ENCODE measurements at regions not wholly inside any gene's neighbourhood (a gene's known extent, or its start where the extent isn't known, plus 50 kb on each side); places are given as distances from the start of the nearest gene placed in this dataset.
"Not testable (repeated sequence)": the region's sequence is repeated elsewhere in the genome, so short reads cannot be mapped to it uniquely, and the experiment has no call there.

DNA sequence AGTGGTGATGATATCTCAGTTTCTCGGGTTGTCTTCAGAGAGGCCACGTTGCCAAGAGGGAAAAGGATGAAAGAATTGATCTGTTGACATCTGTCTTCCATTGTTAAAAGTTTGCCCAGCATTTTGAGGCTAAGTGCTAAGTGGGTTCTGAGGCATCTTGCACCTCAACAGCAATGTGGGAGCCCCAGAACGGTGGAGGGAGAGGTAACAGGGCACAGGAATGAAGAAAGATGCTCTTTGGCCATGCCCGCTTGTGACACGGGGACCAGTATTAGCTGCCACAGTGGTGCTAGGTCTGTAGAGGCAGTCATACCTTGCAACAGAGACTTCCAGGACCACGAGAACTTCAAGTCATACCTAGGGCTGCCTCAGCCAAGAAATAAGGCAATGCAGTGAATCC, 106.6 kb upstream of the NUPR2 start:
- DNase-seq (ENCODE audit: low read depth in 2 of 2): no peak

DNA sequence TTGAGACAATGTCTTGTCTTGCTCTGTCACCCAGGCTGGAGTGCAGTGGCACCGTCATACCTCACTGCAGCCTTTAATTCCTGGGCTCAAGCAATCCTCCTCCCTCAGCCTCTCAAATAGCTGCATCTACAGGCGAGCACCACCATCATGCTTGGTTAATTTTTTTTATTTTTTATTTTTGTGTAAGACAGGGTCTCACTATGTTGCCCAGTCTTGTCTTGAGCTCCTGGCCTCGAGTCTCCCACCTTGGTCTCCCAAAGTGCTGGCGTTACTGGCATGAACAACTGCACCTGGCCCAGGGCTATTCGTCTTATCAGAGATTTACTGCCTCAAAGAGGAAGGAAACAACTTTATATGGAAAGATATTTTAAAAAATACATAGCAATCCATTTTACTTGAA, 102.8 kb upstream of the NUPR2 start:
- no peak for DNase-seq (ENCODE audit: low read depth in 2 of 2)

DNA sequence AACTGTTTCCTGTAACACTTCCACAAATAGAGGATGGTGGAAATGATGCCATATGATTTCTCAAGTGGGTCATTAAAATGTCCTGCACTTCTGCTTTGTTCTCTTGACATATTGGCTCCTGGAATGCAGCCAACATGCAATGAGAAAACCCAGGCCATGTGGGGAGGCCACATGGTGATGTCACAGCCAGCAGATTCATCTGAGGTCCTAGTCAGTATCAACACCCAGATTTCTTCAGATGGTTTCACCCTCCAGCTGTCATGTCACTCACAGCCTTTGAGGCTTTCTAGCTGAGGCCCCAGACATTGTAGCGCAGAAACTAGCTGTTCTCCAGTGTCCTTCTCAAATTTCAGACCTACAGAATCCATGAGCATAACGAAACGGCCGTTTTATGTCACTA, 102.3 kb upstream of the NUPR2 start:
- no peak for DNase-seq (ENCODE audit: low read depth in 2 of 2)

GRCh38 chr7:56213574-56213973, 97.4 kb upstream of the NUPR2 start:
- no peak for DNase-seq (ENCODE audit: low read depth in 2 of 2)

DNA sequence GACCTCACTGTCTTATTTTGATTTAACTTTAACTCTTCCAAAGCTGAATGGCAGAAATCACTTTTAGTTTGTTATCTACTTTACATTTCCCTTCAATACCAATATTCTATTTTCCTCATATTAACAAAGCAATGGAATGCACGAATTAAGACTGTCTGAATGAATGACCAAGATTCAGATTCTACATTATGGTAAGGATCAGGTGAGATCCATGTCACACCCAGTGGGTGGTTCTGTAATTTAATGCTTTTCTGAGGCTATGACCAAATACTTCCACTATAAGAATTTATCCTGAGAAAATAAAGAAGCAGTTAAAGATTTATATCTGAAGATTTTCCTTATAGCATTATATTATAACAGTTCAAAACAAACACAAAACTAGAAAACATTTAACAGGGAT, 90.2 kb upstream of the NUPR2 start:
- no peak for DNase-seq (ENCODE audit: low read depth in 2 of 2)

DNA sequence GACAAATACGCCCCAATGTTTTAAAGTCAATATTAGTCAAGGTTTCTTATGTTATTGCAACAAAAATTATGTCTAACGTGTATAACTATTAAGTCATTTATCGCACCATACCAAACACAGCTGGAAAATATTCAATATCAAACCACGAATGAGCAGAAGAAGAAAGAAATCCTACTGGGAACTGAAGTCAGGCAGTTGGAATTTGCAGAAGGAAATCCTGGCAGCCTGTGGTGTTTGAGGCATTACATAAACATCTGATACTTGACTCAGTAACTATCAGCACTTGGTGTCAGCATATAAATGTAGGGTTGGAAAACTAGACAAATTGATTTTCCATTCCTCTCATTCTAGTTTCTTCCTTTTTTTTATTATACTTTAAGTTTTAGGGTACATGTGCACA, 83.4 kb upstream of the NUPR2 start:
- no peak for DNase-seq (ENCODE audit: low read depth in 2 of 2)

- DNase-seq (ENCODE audit: low read depth in 2 of 2): not testable (repeated sequence)
Measured at GRCh38 chr7:56196195-56196594, 80.0 kb upstream of the NUPR2 start.

DNA sequence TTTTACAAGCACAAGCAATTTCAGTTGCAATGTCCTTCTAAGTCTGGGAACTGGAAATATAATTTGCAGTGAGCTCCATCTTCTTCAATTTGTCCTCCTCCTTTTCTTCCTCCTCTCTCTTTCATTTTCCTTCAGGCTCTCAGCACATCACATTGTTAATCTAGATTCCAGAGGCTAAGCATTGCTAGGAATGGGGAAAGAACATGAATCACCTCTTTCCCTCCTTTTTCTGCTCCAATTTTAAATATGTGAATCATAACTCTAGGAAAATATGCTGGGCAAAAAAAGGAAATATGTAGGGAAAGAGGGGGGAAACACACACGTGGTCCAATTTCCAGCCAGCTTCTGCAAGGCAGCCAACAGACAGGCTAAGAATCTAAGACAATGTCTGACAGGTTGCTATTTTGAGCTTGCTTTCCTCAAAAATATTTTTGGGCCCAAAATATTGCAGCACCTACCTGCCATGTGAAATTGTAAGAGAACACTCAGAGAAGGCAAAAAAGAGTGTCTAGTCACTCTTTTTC, 72.7 kb upstream of the NUPR2 start:
- no peak for DNase-seq (ENCODE audit: low read depth in 2 of 2)

DNA sequence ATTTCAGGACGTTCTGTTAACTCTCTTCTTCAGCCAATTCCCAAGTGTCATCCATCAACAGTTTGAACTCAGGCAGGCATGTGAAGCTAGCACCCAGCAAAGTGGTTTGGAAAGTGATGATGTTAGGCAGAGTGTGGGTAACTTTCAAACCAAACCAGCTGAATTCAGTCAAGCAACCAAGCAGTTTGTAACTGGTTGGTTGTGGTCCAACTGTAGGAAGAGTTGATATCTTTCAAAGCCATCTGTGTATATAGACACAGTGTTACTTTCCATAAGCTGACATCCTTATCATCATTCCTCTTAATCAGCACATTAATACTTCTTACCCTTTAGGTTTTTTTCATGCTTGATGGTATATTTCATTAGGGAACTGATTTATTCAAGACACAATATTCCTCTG, 72.2 kb upstream of the NUPR2 start:
- DNase-seq (ENCODE audit: low read depth in 2 of 2): no peak

- DNase-seq (ENCODE audit: low read depth in 2 of 2): no peak
Measured at GRCh38 chr7:56181010-56181409, 64.8 kb upstream of the NUPR2 start.

DNA sequence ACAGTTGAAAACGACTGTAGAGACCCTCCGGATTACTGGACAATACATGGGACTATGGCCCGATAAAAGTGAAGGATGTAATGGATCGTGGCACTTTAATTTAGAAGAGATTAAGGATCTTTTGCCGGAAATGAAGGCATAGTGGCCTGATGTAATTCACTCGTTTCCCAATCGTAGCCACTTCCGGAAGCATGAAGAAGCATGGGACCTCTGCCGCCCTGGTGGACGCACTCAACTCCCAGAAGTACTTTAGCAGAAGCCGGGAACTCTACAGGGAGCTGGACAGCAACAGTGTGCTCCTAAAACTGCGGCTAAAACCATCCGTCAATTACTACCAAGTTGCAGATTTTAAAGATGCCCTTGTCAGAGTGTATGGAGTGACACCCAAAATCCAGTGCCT, 59.6 kb upstream of the NUPR2 start:
- DNase-seq (ENCODE audit: low read depth in 2 of 2): no peak

- no peak for DNase-seq (ENCODE audit: low read depth in 2 of 2)
Measured at GRCh38 chr7:56174875-56175760, 58.9 kb upstream of the NUPR2 start.

GRCh38 chr7:56174346-56174874, 58.2 kb upstream of the NUPR2 start:
- no peak for DNase-seq (ENCODE audit: low read depth in 2 of 2)

Measured in stimulated activated CD4-positive, alpha-beta T cell treated with anti-CD3 and anti-CD28 coated beads, Interleukin-4, amount 100 ng/mL, for 48 hours (primary cell).